GM12874 (cell line): ENCODE measurements at regions not wholly inside any gene's neighbourhood (a gene's known extent, or its start where the extent isn't known, plus 50 kb on each side); places are given as distances from the start of the nearest gene placed in this dataset.

Experiments
- TF ChIP-seq, protein P1 (sequence below): IDR thresholded peaks from 2 replicates; pipeline ENCODE4 v1.5.1; 2011; ENCODE audit warnings: low read depth, mild to moderate bottlenecking, control low read depth, low read length, moderate library complexity; ENCODE audit not compliant: insufficient read depth

- TF ChIP-seq, protein P1, sequence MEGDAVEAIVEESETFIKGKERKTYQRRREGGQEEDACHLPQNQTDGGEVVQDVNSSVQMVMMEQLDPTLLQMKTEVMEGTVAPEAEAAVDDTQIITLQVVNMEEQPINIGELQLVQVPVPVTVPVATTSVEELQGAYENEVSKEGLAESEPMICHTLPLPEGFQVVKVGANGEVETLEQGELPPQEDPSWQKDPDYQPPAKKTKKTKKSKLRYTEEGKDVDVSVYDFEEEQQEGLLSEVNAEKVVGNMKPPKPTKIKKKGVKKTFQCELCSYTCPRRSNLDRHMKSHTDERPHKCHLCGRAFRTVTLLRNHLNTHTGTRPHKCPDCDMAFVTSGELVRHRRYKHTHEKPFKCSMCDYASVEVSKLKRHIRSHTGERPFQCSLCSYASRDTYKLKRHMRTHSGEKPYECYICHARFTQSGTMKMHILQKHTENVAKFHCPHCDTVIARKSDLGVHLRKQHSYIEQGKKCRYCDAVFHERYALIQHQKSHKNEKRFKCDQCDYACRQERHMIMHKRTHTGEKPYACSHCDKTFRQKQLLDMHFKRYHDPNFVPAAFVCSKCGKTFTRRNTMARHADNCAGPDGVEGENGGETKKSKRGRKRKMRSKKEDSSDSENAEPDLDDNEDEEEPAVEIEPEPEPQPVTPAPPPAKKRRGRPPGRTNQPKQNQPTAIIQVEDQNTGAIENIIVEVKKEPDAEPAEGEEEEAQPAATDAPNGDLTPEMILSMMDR: no peak
Observed at GRCh38 chr9:102405218-102405867, 589.8 kb upstream of the CYLC2 start.

- TF ChIP-seq, protein P1: no peak
Observed at GRCh38 chr9:102403514-102403913, 591.6 kb upstream of the CYLC2 start.

DNA sequence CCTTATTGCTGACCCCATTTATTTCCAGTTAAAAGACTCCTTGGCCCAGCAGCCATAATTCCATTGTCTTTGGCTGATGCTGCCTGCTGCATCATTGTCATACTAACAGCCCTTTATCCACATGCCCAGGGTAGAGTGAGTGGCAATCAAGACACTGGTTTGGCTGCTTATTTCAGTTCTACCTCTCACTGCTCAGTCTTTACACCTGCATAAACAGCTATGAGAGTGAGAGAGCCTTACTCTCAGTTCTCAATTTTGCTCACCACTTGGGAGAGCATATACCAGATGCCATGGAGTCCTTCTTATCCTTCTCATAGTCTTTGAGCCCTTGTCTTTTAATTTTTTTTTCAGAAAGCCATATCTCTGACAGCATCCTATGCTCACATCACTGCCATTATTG, 596.9 kb upstream of the CYLC2 start:
- TF ChIP-seq, protein P1: no peak

- TF ChIP-seq, protein P1: no peak
Observed at GRCh38 chr9:102362470-102363132, 624.2 kb upstream of the GRIN3A start.

DNA sequence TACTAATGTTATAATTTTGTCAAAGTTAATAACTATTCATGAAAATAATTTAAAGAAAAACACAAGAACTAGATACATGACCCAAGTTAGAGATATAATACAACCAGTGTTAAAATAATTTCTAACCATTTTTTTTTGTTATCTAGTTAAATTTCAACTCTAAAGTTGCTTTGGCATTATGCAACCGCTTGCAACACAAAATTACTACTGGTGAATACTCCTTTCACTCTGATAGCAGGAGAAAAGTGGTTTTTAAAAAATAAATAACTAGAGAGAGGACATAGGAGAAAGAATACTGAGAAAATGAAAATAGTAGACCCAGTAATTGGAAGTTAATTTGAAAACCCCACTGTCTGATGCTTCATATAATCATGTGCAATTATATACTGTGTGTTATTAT, 622.4 kb upstream of the GRIN3A start:
- TF ChIP-seq, protein P1: no peak

GRCh38 chr9:102355982-102356381, 617.5 kb upstream of the GRIN3A start:
- TF ChIP-seq, protein P1: no peak

- TF ChIP-seq, protein P1: no peak
Observed at GRCh38 chr9:102354041-102354440, 615.6 kb upstream of the GRIN3A start.
